K562 (cell line): ENCODE measurements at regions not wholly inside any gene's neighbourhood (a gene's known extent, or its start where the extent isn't known, plus 50 kb on each side); places are given as distances from the start of the nearest gene placed in this dataset.

ENCODE experiments used
- ATAC-seq: fragments of 200-7000 bp; cut with Tn5 transposase; 3 replicates; pipeline ENCODE4 v1.9.1; 2020; ENCODE audit warnings: moderate library complexity
- BruUV-seq: library from RNA; stranded (reverse); fragments of 400-500 nt; replicated peaks from 2 replicates; lab custom pipeline; 2021; lab: Mats Ljungman, UMichigan
- CTCF ChIA-PET: fragments of 300-600 bp; formaldehyde crosslinking; extraction: SDS; loops from one replicate; lab custom pipeline; 2021; ENCODE audit warnings: low intra/inter-chr PET ratio; lab: Yijun Ruan, JAX
- POLR2A ChIA-PET: fragments of 300-600, 350-650 bp; sonication (Branson Sonifier 250); formaldehyde crosslinking; extraction: SDS; loops from one replicate; lab custom pipeline; 2021; ENCODE audit warnings: antibody characterized with exemption, inconsistent platforms; lab: Yijun Ruan, JAX
- DNase-seq, 4 experiments: peaks; one replicate each; pipeline versions ENCODE4 v3.0.0 to v3.0.0-alpha.2; 2011 to 2018; ENCODE audit warnings: low spot score in 3 of 4, mixed read lengths in 3 of 4; ENCODE audit errors: extremely low read depth in 1 of 4
- FAIRE-seq: peaks from 2 replicates; lab custom pipeline; 2011; peaks lifted over from hg19 to GRCh38; lab: Jason Lieb, UNC
- H2AFZ ChIP-seq: 2 replicates; pipeline ENCODE4 v1.6.0; 2011; ENCODE audit warnings: low read depth, low read length, control low read depth, inconsistent platforms
- H3K27ac ChIP-seq: fragments of 200-600 bp; 3 replicates; pipeline ENCODE4 v1.8.0; 2011; ENCODE audit warnings: low read depth, mild to moderate bottlenecking, control low read depth, inconsistent platforms, low read length, moderate library complexity, mixed read lengths; ENCODE audit errors: extremely low read depth
- H3K27me3 ChIP-seq, 2 experiments: fragments of 300-600 bp in 1 of 2; 2 replicates in 1 of 2; 3 replicates in 1 of 2; pipeline versions ENCODE4 v1.6.0 to v1.8.0; 2011; ENCODE audit warnings: inconsistent platforms in 2 of 2, low read length in 2 of 2, mild to moderate bottlenecking in 1 of 2, mixed read lengths in 1 of 2, moderate library complexity in 1 of 2; ENCODE audit not compliant: control insufficient read depth in 2 of 2, insufficient read depth in 2 of 2
- H3K36me3 ChIP-seq: fragments of 300-600 bp; 3 replicates; pipeline ENCODE4 v1.8.0; 2011; ENCODE audit warnings: mild to moderate bottlenecking, low read length, inconsistent platforms; ENCODE audit not compliant: control insufficient read depth, insufficient read depth
- H3K4me1 ChIP-seq, 2 experiments: fragments of 200-600 bp in 1 of 2; replicated peaks in 1 of 2; 2 replicates in 1 of 2; 3 replicates in 1 of 2; pipeline versions ENCODE4 v1.5.1 to v1.8.0; 2011; ENCODE audit warnings: inconsistent platforms in 2 of 2, low read length in 2 of 2, mild to moderate bottlenecking in 1 of 2, mixed read lengths in 1 of 2, moderate library complexity in 1 of 2; ENCODE audit not compliant: control insufficient read depth in 2 of 2, insufficient read depth in 2 of 2
- H3K4me2 ChIP-seq: 2 replicates; pipeline ENCODE4 v1.6.1; 2011; ENCODE audit warnings: low read length, control low read depth, inconsistent platforms, mixed read lengths; ENCODE audit not compliant: insufficient read depth
- H3K4me3 ChIP-seq: fragments of 200-600 bp; sonication (generic), shearing (Covaris generic); 2 replicates; pipeline ENCODE4 v1.5.1; 2016; ENCODE audit warnings: control low read depth, inconsistent platforms
- H3K79me2 ChIP-seq: fragments of 200-600 bp; 3 replicates; pipeline ENCODE4 v1.8.0; 2011; ENCODE audit warnings: low read length, inconsistent platforms; ENCODE audit not compliant: control insufficient read depth, insufficient read depth
- H3K9ac ChIP-seq, 2 experiments: 2 replicates each; pipeline versions ENCODE4 v1.6.0 to v1.6.1; 2011; ENCODE audit warnings: low read depth in 2 of 2, low read length in 2 of 2, control low read depth in 1 of 2, inconsistent platforms in 1 of 2, mild to moderate bottlenecking in 1 of 2, mixed read lengths in 1 of 2; ENCODE audit not compliant: insufficient read depth in 1 of 2
- H3K9me1 ChIP-seq: one replicate; pipeline ENCODE4 v1.6.0; 2011; ENCODE audit warnings: inconsistent platforms, mild to moderate bottlenecking, low read length, moderate library complexity; ENCODE audit not compliant: control insufficient read depth, insufficient read depth
- H3K9me3 ChIP-seq: replicated peaks from 2 replicates; pipeline ENCODE4 v1.5.1; 2011; ENCODE audit warnings: low read depth, low read length, inconsistent platforms; ENCODE audit not compliant: control insufficient read depth, insufficient read depth
- H4K20me1 ChIP-seq: replicated peaks from 2 replicates; pipeline ENCODE4 v1.6.1; 2011; ENCODE audit warnings: low read length, inconsistent platforms, mixed read lengths; ENCODE audit not compliant: control insufficient read depth, insufficient read depth
- POLR2A ChIP-seq: fragments of 450-650 bp; conservative IDR thresholded peaks from 2 replicates; pipeline ENCODE4 v1.6.1; 2016
- SP2 ChIP-seq: IDR thresholded peaks from 2 replicates; pipeline ENCODE4 v1.6.1; 2011; ENCODE audit warnings: mild to moderate bottlenecking, low read depth, low read length, moderate library complexity; ENCODE audit not compliant: poor library complexity, severe bottlenecking; ENCODE audit errors: extremely low read depth
- THRAP3 ChIP-seq: fragments of 450-650 bp; IDR thresholded peaks from 2 replicates; pipeline ENCODE4 v1.6.1; 2016; ENCODE audit warnings: mild to moderate bottlenecking, inconsistent platforms, borderline replicate concordance
- WGBS: fragments of 100-300 bp; shearing (Covaris generic); methylation state at CpG from one replicate; pipeline ENCODE4 v1.1.6; 2016; ENCODE audit warnings: low coverage, mixed read lengths; ENCODE audit not compliant: insufficient coverage; ENCODE audit errors: missing lambda C conversion rate; 5-methylcytosine and 5-hydroxymethylcytosine counted together
- in situ Hi-C: fragments of 300-500 bp; cut with MboI; formaldehyde crosslinking; loops from 4 replicates; pipeline ENCODE4 v1.15.0; 2018; ENCODE audit warnings: inconsistent platforms, mixed read lengths
- intact Hi-C: fragments of 100-400 bp; cut with micrococcal nuclease; formaldehyde crosslinking; loops from 2 replicates; pipeline ENCODE4 v1.14.2; 2022
- TF ChIP-seq, protein P1 (sequence below): sonication (generic); formaldehyde crosslinking; IDR thresholded peaks from 2 replicates; pipeline ENCODE4 v1.8.0; 2022; ENCODE audit warnings: mild to moderate bottlenecking, low read depth, missing genetic modification reagents

DNA sequence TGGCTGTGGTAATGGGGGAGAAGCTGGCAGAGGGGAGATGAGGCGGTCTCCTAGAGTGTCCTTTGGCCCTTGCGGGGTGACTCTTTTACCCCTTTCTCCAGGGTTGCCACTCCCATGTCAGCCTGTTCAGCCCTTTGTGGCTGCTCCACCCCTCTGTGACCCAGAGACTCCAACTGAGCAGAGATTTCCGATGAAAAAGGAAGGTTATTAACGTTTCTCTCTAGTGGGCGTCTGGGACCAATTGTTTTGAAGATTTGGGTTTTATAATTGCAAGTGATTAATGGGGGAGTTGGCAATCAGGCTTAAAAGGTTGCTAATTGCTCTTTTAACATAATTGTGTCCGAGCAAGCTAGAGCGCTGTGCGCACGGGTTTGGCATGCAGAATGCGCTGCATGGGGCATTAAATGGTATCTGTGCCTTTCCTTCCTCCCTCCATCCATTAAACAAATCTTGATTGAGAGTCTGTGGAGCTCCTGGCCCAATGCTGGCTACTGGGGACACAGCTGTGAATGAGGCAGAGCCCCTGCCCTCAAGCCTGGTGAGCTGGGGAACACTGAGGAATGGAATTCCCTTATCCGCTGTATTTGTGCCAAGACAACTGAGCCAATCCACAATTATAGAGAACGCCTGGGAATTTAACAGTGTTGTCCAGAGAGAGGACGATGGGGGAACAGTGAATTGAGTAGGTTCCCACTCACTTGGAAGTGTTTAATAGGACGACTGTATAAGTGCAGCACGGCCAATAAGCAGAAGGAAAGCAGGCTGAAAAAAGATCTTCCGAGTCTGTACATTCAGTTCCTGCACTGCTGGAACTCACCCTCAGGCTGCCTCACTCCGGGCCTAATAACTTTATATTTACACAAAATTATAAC, 295.9 kb downstream of the MIAT start:
- H3K4me3 ChIP-seq = no peak overlapping the region
- H3K79me2 ChIP-seq = no peaks in the 10 kb centered on the region
- in situ Hi-C loops = no loop called here
- BruUV-seq = no TSS peak
- FAIRE-seq = no peak
- CTCF ChIA-PET = no interaction called here
- H3K9ac ChIP-seq = no peak overlapping the region
- under 1% methylated on average over 17 of the region's 17 CpGs for WGBS
- H3K4me2 ChIP-seq = no peak overlapping the region
- TF ChIP-seq POLR2A (no peak), SP2 (no peak), THRAP3 (no peak)
- TF ChIP-seq, protein P1, sequence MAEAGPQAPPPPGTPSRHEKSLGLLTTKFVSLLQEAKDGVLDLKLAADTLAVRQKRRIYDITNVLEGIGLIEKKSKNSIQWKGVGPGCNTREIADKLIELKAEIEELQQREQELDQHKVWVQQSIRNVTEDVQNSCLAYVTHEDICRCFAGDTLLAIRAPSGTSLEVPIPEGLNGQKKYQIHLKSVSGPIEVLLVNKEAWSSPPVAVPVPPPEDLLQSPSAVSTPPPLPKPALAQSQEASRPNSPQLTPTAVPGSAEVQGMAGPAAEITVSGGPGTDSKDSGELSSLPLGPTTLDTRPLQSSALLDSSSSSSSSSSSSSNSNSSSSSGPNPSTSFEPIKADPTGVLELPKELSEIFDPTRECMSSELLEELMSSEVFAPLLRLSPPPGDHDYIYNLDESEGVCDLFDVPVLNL (CRISPR knock-in tag) = no peak
- TF ChIP-seq, all 486 proteins: peak for 0
- Histone ChIP-seq H4K20me1 (no peaks in the 10 kb centered on the region), H3K27me3 (no peaks in the 10 kb centered on the region; a peak in 1 of 5 replicates), H3K36me3 (no peaks in the 10 kb centered on the region), H3K4me1 (no peaks in the 10 kb centered on the region), H3K27ac (no peak overlapping the region), H3K9me3 (no peaks in the 10 kb centered on the region), H2AFZ (no peak overlapping the region), H3K9me1 (no peaks in the 10 kb centered on the region)
- DNase-seq = no peak
- ATAC-seq = no peak
- POLR2A ChIA-PET = no interaction called here
- intact Hi-C loops = no loop called here
